GM21786 (cell line): ENCODE measurements at regions not wholly inside any gene's neighbourhood (a gene's known extent, or its start where the extent isn't known, plus 50 kb on each side); places are given as distances from the start of the nearest gene placed in this dataset.

Experiments used
- ATAC-seq: cut with Tn5 transposase; IDR thresholded peaks from one replicate; pipeline ENCODE4 v1.9.1; 2021; ENCODE audit not compliant: unreplicated experiment

GRCh38 chr16:62256406-62256805, 220.2 kb upstream of the CDH8 start:
- no peak for ATAC-seq

GRCh38 chr16:62254847-62255246, 218.6 kb upstream of the CDH8 start:
- ATAC-seq, result no peak

- ATAC-seq, result no peak
Measured at GRCh38 chr16:62254372-62254771, 218.1 kb upstream of the CDH8 start.

- no peak for ATAC-seq
Measured at GRCh38 chr16:62253966-62254365, 217.7 kb upstream of the CDH8 start.

- ATAC-seq, result no peak
Measured at GRCh38 chr16:62249069-62249468, 212.8 kb upstream of the CDH8 start.

GRCh38 chr16:62240722-62241121, 204.5 kb upstream of the CDH8 start:
- no peak for ATAC-seq

- peak; percentile 95 for ATAC-seq
Measured at GRCh38 chr16:62225675-62226074, 189.4 kb upstream of the CDH8 start.

- no peak for ATAC-seq
Measured at GRCh38 chr16:62224646-62225209, 188.5 kb upstream of the CDH8 start.

GRCh38 chr16:62216837-62217236, 180.6 kb upstream of the CDH8 start:
- no peak for ATAC-seq

- ATAC-seq, result no peak
Measured at GRCh38 chr16:62213763-62214162, 177.5 kb upstream of the CDH8 start.

- ATAC-seq, result no peak
Measured at GRCh38 chr16:62208934-62209333, 172.7 kb upstream of the CDH8 start.

GRCh38 chr16:62205459-62205858, 169.2 kb upstream of the CDH8 start:
- no peak for ATAC-seq

- no peak for ATAC-seq
Measured at GRCh38 chr16:62201911-62202310, 165.7 kb upstream of the CDH8 start.

- no peak for ATAC-seq
Measured at GRCh38 chr16:62194828-62195227, 158.6 kb upstream of the CDH8 start.

- ATAC-seq, result no peak
Measured at GRCh38 chr16:62190426-62190825, 154.2 kb upstream of the CDH8 start.

GRCh38 chr16:62177351-62178203, 141.3 kb upstream of the CDH8 start:
- ATAC-seq, result no peak

- no peak for ATAC-seq
Measured at GRCh38 chr16:62170642-62171041, 134.4 kb upstream of the CDH8 start.

- ATAC-seq, result no peak
Measured at GRCh38 chr16:62167551-62167950, 131.3 kb upstream of the CDH8 start.

- no peak for ATAC-seq
Measured at GRCh38 chr16:62157544-62157943, 121.3 kb upstream of the CDH8 start.

GRCh38 chr16:62156971-62157370, 120.7 kb upstream of the CDH8 start:
- no peak for ATAC-seq

- no peak for ATAC-seq
Measured at GRCh38 chr16:62149631-62150030, 113.4 kb upstream of the CDH8 start.

- no peak for ATAC-seq
Measured at GRCh38 chr16:62137996-62138395, 101.8 kb upstream of the CDH8 start.

- no peak for ATAC-seq
Measured at GRCh38 chr16:62135911-62136310, 99.7 kb upstream of the CDH8 start.
